Lower leg skin (tissue), 3 donors: ENCODE measurements at regions not wholly inside any gene's neighbourhood (a gene's known extent, or its start where the extent isn't known, plus 50 kb on each side); places are given as distances from the start of the nearest gene placed in this dataset.

ENCODE experiments used
- POLR2A ChIP-seq, 2 donors: fragments of 450-650 bp; IDR thresholded peaks; one replicate each; pipeline ENCODE4 v1.6.1; 2016 to 2017; ENCODE audit warnings: antibody characterized with exemption in 2 of 2, mild to moderate bottlenecking in 1 of 2, moderate library complexity in 1 of 2
- TF ChIP-seq, protein P1 (sequence below), 3 donors: fragments of 450-650 bp; IDR thresholded peaks; one replicate each; pipeline ENCODE4 v1.5.1; 2016; ENCODE audit warnings: antibody characterized with exemption in 3 of 3, mild to moderate bottlenecking in 3 of 3, moderate library complexity in 2 of 3

DNA sequence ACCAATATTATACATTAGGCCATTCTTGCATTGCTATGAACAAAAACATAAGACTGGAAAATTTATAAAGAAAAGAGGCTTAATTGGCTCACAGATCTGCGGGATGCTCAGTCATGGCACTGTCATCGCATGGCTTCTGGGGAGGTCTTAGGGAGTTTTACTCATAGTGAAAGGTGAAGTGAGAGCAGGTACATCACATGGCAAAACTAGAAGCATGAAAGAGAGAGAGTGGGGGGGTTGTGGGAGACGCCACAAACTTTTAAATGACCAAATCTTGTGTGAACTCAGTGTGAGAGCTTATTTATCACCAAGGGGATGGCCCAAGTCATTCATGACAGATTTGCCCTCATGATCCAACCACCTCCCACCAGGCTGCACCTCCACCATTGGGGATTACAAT lies 398.3 kb upstream of the EDIL3 start:
- TF ChIP-seq, protein P1, sequence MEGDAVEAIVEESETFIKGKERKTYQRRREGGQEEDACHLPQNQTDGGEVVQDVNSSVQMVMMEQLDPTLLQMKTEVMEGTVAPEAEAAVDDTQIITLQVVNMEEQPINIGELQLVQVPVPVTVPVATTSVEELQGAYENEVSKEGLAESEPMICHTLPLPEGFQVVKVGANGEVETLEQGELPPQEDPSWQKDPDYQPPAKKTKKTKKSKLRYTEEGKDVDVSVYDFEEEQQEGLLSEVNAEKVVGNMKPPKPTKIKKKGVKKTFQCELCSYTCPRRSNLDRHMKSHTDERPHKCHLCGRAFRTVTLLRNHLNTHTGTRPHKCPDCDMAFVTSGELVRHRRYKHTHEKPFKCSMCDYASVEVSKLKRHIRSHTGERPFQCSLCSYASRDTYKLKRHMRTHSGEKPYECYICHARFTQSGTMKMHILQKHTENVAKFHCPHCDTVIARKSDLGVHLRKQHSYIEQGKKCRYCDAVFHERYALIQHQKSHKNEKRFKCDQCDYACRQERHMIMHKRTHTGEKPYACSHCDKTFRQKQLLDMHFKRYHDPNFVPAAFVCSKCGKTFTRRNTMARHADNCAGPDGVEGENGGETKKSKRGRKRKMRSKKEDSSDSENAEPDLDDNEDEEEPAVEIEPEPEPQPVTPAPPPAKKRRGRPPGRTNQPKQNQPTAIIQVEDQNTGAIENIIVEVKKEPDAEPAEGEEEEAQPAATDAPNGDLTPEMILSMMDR (IDR thresholded peaks at IDR 0.05): no peak
- TF ChIP-seq POLR2A (IDR thresholded peaks at IDR 0.05): no peak
